GM19035 (cell line): ENCODE measurements at regions not wholly inside any gene's neighbourhood (a gene's known extent, or its start where the extent isn't known, plus 50 kb on each side); places are given as distances from the start of the nearest gene placed in this dataset.
"Not testable (repeated sequence)": the region's sequence is repeated elsewhere in the genome, so short reads cannot be mapped to it uniquely, and the experiment has no call there.

Source experiments
- ATAC-seq: cut with Tn5 transposase; IDR thresholded peaks from one replicate; pipeline ENCODE4 v1.9.1; 2021; ENCODE audit not compliant: unreplicated experiment

- no peak for ATAC-seq
These were observed 490.0 kb upstream of the TBL1XR1 start for GRCh38 chr3:177687291-177687690.

GRCh38 chr3:177688152-177688551 is 490.9 kb upstream of the TBL1XR1 start:
- ATAC-seq = no peak

- ATAC-seq = no peak
These were observed 491.8 kb upstream of the TBL1XR1 start for GRCh38 chr3:177689077-177689476.

GRCh38 chr3:177689869-177690268 is 492.6 kb upstream of the TBL1XR1 start:
- ATAC-seq = no peak

DNA sequence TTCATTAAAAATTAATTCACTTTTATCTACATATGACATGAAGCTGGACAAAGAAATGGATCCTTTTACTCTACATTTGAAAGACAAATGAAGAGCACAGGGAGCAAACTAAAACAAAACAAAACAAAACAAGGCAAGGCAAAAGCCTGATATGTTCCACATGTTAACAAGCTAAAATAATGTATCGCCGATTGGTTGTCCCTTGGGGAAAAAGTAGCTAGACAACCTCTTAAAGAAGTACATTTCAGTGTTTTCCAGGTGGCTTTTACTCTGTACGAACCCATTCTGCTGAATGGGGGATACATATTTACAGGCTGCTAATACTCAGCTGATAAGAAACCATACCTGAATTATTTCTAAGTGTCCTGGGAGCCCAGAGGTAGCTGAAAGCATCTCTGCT is 493.0 kb upstream of the TBL1XR1 start:
- no peak for ATAC-seq

DNA sequence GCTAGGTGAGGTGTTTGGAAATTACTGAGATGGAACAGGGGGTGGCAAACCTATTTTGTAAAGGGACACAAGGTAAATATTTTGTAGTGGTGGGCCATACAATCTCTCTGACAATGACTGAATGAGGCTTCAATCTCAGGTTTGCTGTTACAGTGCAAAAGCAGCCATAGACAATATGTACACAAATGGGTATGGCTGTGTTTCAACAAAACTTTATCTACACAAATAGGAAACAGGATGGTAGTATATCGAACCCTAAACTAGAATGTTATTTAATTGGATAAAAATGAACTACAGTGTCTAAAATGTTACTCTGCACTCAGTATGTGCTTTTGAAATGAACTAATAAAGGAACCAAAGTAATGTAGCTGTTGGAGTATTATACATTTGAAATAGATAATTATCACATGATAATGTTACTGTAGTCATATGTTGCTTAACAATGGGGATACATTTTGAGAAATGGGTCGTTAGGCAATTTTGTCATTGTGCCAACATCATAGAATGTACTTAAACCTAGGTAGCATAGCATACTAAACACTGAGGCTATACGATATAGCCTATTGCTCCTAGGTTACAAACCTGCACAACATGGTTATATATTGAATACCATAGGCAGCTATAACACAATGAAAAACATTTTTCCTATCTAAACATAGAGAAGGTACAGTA is 495.2 kb upstream of the TBL1XR1 start:
- no peak for ATAC-seq

DNA sequence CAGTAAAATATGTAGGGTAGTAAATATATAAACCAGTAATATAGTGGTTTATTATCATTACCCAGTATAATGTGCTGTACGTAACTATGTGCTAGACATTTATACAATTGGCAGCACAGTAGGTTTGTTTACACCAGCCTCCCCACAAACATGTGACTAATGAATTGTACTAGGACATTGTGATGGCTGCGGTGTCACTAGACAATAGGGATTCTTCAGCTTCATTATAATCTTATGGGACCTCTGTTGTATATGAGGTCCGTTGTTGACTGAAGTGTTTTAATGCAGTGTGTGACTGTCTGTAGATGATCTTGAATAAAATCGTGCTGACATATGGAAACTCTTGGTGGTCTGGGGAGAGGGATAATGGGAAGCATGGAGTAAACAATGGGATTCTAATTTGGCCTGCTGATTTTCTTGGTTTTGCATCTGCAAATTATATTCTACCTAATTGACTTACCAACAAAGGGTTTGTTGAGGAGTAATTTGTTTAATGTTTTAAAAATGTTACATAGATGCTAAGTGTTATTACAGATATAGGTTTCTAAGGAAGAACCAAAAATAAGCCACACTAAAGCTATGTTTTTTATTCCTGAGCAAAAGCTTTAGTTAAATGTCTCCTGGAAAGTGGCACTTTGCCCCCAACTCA is 496.5 kb upstream of the TBL1XR1 start:
- ATAC-seq = no peak

DNA sequence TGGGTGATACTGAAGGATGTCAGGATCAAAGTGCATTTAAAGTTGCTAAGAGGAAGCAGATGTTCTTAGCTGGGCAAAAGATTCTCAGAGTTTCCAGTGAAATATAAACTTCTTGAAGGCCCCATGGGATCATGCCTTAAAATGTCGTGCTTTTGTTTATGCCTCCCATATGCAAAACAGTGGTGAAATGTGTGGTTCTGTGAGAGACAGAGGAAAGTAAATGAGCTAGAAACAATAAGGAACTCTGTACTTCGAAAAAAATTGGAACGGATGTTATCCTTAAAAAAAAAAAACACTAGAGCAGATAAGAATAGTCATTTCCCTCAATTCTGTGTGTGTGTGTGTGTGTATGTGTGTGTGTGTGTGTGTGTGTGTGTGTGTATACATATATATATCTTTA is 497.0 kb upstream of the TBL1XR1 start:
- no peak for ATAC-seq

DNA sequence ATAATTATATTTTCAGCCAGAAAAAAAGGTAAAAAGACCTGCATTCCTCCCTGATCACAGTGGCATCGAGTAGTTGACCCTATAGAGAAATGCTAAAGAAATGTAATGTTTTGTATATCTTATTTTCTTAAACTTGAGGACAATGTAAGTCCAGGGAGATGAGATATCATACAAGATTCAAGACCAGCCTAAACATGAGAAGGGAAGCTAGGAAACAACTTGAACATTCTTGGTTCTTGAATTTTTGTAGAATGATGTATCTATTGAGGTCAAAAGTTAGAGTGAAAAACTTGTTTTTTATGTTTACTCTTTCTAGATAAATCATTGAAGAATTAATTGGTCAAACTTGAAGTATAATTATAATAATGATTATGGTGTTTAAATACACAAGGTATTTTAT is 497.7 kb upstream of the TBL1XR1 start:
- ATAC-seq = no peak

DNA sequence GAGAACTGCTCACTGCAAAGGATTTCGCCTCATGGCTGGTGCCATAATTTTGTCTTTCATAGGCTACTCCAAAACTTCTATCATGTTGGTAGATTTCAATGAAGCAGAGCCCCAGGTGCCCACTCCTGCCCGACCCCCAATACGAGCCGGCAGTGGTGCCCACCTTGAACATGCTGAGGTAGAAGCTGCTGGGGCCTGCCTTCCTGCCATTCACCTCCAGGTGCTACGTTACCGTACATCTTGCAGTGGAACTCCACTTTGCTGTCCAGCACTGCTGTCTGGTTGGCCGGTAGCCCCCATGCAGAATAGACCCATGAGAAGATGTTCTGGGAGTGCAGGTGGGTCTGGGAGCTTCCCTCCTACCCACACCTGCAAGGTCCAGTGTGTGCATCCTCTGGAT is 502.8 kb upstream of the TBL1XR1 start:
- no peak for ATAC-seq

- no peak for ATAC-seq
These were observed 506.5 kb upstream of the TBL1XR1 start for GRCh38 chr3:177703788-177704187.

DNA sequence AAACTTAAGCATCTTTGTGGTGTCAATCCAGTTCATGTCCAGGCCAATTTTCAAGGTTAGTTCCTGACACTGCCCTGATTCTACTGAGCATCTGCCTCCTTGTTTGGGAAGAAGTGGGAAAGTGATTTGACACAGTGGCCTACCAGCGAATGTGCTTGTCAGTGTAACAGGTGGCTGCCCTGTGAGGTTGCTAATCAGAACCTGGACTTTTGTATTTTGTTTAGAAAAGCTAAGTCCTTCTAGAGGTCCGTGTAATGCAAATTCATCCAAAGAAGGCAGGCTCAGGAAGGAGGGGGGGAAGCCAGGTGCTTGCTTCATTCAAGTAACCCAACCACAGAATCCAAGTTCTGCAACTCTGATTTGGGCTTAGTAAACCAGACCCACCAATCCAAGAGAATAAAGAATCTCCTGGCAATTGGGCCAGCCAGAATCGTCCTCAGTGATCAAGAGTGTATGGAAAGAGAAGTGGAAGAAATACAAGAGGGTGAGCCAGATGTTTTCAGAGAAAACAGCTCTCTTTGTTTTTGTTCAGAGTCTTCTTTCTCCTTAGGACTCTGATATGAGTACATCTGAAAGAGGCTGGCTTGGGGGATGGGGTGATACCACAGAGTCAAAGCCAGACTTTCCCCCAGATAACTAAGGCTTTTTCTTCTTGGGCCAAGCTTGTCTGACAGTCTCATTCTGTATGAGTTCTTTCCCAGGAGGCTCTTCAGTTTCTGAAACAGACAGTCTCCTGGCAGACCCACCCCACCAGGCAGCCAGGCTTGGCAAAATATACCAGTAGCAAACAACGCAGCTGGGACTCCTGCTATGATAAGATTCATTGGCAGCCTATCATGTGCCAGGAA is 508.9 kb upstream of the TBL1XR1 start:
- ATAC-seq = no peak

DNA sequence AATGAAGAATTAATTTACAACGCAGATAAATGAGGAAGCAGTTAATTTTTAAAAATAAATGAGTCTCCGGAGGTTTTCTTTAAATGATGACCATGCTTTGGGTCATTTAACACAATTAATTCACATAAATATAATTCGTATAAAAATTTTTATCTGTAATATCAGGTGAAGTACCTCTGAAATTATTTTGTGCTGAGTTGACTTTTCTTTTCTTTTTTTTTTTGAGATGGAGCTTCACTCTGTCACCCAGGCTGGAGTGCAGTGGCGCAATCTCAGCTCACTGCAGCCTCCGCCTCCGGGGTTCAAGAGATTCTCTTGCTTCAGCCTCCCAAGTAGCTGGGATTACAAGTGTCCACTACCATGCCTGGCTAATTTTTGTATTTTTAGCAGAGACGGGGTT is 512.2 kb upstream of the TBL1XR1 start:
- ATAC-seq = not testable (repeated sequence)

DNA sequence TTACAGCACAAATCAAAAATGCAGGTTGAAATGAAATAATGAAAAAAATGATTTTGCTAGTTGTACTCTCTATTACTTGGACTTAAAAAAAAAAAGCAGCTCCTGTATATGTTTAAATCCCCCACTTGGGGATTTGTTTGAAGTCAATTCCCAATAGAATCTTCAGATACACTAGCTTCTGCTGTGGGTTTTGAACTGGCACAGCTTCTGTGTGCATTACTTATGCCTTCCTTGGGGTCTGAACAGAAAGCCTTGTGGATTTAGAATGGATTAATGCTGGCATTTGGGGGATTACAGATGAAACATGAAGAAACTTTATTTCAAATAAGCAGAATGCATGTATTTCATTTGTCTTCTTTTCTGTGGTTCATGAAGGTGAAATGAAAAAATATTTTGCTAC is 513.2 kb upstream of the TBL1XR1 start:
- ATAC-seq = no peak

DNA sequence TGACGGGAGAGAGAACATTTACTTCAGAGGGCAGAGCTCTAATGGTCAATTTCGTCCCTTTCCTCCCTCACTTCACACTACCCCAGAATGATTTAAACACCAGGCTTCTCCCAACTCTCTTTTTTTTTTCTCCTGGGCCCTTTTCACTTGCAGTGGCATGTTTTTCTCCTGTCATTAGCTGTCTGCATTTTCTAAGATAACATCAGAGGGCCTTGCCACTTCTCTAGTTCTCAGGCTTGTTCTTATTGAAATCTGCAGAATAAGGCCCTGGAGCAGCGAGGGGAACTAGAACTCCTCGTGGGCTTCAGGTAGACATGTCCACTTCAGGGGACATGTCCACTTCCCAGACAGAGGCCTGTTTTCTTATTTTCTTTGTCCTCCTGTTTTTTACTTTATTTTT is 514.4 kb upstream of the TBL1XR1 start:
- no peak for ATAC-seq

DNA sequence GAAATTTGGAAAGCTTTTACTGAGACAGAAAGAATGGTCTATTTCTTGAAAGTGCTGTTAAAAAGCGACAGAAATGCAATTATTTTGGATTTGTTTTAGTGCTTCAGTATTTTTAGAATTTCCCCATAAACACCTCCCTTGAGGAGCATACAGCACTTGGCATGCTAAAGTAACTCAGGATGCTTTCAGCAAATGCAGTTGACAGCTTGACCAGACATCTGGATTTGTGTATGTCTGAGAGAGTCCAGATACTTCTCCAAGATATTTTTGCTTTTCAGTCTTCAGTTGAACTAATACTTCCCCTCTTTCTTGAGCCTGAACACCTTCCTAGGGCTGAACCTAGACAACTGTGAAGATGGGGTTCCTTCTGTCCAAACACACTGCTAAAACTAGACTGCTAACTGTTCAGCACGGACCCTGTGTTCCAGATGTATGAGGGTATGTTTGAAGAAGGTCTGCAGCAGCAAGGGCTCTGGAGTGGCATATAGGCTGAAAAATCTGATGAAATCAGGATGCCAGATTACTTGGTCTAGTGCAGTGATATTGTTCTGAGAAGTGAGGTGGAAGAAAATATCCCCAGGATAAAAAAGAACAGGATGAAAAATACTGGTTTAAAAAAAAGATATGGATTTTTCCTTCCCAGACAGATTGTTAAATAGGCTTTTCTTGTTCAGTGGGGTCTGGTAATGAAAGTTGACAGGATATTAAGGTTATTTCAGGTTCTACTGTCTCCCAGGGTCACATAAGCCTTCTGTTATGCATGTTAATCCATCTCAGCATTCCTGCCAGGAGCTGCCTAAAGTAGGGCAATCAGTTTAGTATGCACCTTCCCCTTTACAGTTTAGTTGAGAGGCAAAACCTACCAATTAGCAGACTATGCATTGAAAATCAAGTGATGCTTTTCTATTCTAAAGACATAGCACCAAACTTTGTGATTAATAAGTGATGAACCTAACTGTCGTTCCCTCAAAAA is 516.9 kb upstream of the TBL1XR1 start:
- no peak for ATAC-seq

GRCh38 chr3:177714945-177715344 is 517.7 kb upstream of the TBL1XR1 start:
- ATAC-seq = no peak

- ATAC-seq = no peak
These were observed 518.7 kb upstream of the TBL1XR1 start for GRCh38 chr3:177715980-177716379.

- not testable (repeated sequence) for ATAC-seq
These were observed 523.6 kb upstream of the TBL1XR1 start for GRCh38 chr3:177720927-177721326.

DNA sequence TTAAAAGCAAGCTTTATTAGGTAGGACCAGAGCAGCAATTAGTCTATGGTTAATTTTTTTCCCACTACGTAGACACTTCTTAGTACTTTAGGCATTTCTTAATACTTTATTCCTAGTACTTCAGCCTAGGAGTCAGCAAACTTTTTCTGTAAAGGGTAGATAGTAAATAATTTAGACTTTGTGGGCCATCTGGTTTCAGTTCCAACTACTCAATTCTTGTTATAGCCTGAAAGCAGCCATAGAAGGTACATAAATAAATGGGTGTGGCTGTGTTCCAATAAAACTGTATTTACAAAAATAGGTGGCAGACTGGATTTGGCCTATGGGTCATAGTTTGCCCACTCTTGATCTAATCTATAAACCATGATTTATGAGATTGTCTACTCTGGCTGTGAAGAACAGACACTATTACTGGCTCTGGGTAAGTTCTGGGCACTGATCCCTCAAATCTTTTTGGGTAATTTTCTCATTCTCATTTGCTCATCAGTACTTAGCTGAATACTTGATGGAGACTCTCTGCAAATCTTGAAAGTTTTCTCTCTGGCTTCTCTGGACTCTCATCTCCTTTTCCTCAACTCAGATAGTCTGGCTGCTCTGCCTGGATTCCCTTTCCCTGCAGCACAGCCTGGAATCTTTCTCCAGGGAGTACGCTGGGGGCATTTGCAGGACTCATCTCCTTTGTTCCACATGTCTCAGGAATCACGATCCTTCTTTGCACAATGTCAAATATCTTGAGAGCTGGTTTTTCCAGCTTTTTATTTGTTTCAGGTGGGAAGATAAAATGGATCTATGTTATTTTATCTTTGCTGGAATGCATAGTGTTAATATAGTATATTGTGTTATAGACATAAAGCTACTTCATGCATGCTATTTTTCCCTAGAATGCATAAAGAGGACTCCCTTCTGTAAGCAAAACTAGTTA is 524.8 kb upstream of the TBL1XR1 start:
- no peak for ATAC-seq
